AG04450 (cell line): ENCODE measurements at regions not wholly inside any gene's neighbourhood (a gene's known extent, or its start where the extent isn't known, plus 50 kb on each side); places are given as distances from the start of the nearest gene placed in this dataset.

Source experiments
- CTCF ChIA-PET: fragments of 300-600, 350-600 bp; formaldehyde crosslinking; extraction: SDS; loops from one replicate; lab custom pipeline; 2022; ENCODE audit warnings: antibody characterized with exemption, inconsistent platforms; lab: Charles Lee
- POLR2A ChIA-PET: fragments of 350-600 bp; formaldehyde crosslinking; extraction: SDS; loops from one replicate; lab custom pipeline; 2021; ENCODE audit warnings: antibody characterized with exemption, inconsistent platforms; lab: Yijun Ruan, JAX
- DNase-seq: peaks from one replicate; pipeline ENCODE4 v3.0.0-alpha.2; 2011; ENCODE audit warnings: low read depth, low spot score
- H3K27ac ChIP-seq: one replicate; pipeline ENCODE4 v1.5.1; 2012; ENCODE audit warnings: low read depth, low read length, control low read depth
- H3K27me3 ChIP-seq: one replicate; pipeline ENCODE4 v1.6.0; 2012; ENCODE audit warnings: low read length; ENCODE audit not compliant: control insufficient read depth, insufficient read depth
- H3K4me3 ChIP-seq: 2 replicates; pipeline ENCODE4 v1.5.1; 2011; ENCODE audit warnings: mild to moderate bottlenecking, low read depth, low read length, control low read depth
- H3K9me3 ChIP-seq: 2 replicates; pipeline ENCODE4 v1.5.1; 2012; ENCODE audit warnings: low read length; ENCODE audit not compliant: control insufficient read depth, insufficient read depth
- CTCF ChIP-seq: IDR thresholded peaks from 2 replicates; pipeline ENCODE4 v1.5.1; 2011; ENCODE audit warnings: low read depth, low read length, control low read depth, inconsistent platforms

GRCh38 chr2:235391921-235392615 is 101.8 kb upstream of the AGAP1 start:
- no peak for TF ChIP-seq CTCF
- no peak overlapping the region for H3K4me3 ChIP-seq
- DNase-seq = no peak
- POLR2A ChIA-PET = no interaction called here
- H3K9me3 ChIP-seq = peaks cover 7% of the 10 kb centered on the region
- CTCF ChIA-PET = interaction anchor here (0.9 kb wide), 1 partner anchor 256 kb away, joined by 3 read pairs; no protein-coding TSS in a partner anchor
- no peak overlapping the region for H3K27ac ChIP-seq
- H3K27me3 ChIP-seq = no peaks in the 10 kb centered on the region

GRCh38 chr2:235394278-235394828 is 99.5 kb upstream of the AGAP1 start:
- Histone ChIP-seq H3K27ac (peak overlapping the region; percentile 39), H3K9me3 (peaks cover 7% of the 10 kb centered on the region), H3K27me3 (no peaks in the 10 kb centered on the region), H3K4me3 (no peak overlapping the region)
- peak; percentile 20 for DNase-seq
- POLR2A ChIA-PET = interaction anchor here (0.6 kb wide), 1 partner anchor 1330 kb away, joined by 3 read pairs; no protein-coding TSS in a partner anchor
- TF ChIP-seq CTCF = no peak
- CTCF ChIA-PET = no interaction called here

GRCh38 chr2:235396071-235396846 is 97.6 kb upstream of the AGAP1 start:
- no peak for TF ChIP-seq CTCF
- Histone ChIP-seq H3K9me3 (peaks cover 9% of the 10 kb centered on the region), H3K4me3 (no peak overlapping the region), H3K27me3 (no peaks in the 10 kb centered on the region), H3K27ac (no peak overlapping the region)
- ChIA-PET POLR2A (no interaction called here), CTCF (no interaction called here)
- no peak for DNase-seq

GRCh38 chr2:235398321-235398720 is 95.5 kb upstream of the AGAP1 start:
- Histone ChIP-seq H3K9me3 (0 out of 2 replicates have a peak, but pooled peaks cover 2% of the 10 kb centered on the region), H3K27me3 (peaks cover 2% of the 10 kb centered on the region), H3K4me3 (no peak overlapping the region), H3K27ac (no peak overlapping the region)
- ChIA-PET POLR2A (interaction anchor here (0.6 kb wide), 1 partner anchor 62 kb away, joined by 5 read pairs; no protein-coding TSS in a partner anchor), CTCF (no interaction called here)
- no peak for TF ChIP-seq CTCF
- DNase-seq = no peak
